Smooth muscle cell (in vitro differentiated cells): ENCODE measurements at regions not wholly inside any gene's neighbourhood (a gene's known extent, or its start where the extent isn't known, plus 50 kb on each side); places are given as distances from the start of the nearest gene placed in this dataset.
"Not testable (repeated sequence)": the region's sequence is repeated elsewhere in the genome, so short reads cannot be mapped to it uniquely, and the experiment has no call there.

ENCODE experiments used
- DNase-seq: peaks from one replicate; lab custom pipeline; 2025; ENCODE audit not compliant: unreplicated experiment; lab: John Stamatoyannopoulos, UW
- H2AFZ ChIP-seq: fragments of 200-600 bp; sonication (generic); 2 replicates; pipeline ENCODE4 v1.6.0; 2016; ENCODE audit warnings: antibody characterized with exemption, low read depth, mild to moderate bottlenecking
- H3F3A ChIP-seq: fragments of 200-600 bp; sonication (generic); 2 replicates; pipeline ENCODE4 v1.6.0; 2017; ENCODE audit warnings: antibody characterized with exemption, low read depth
- H3K27ac ChIP-seq: fragments of 200-600 bp; sonication (generic); 2 replicates; pipeline ENCODE4 v1.5.1; 2016; ENCODE audit warnings: low read depth, mild to moderate bottlenecking
- H3K27me3 ChIP-seq: fragments of 200-600 bp; sonication (generic); 2 replicates; pipeline ENCODE4 v1.6.1; 2016; ENCODE audit warnings: low read depth, mild to moderate bottlenecking
- H3K36me3 ChIP-seq: fragments of 200-600 bp; sonication (generic); 2 replicates; pipeline ENCODE4 v1.5.1; 2016; ENCODE audit warnings: low read depth
- H3K4me1 ChIP-seq: fragments of 200-600 bp; sonication (generic); 2 replicates; pipeline ENCODE4 v1.5.1; 2016; ENCODE audit warnings: low read depth
- H3K4me2 ChIP-seq: fragments of 200-600 bp; sonication (generic); 2 replicates; pipeline ENCODE4 v1.6.0; 2016; ENCODE audit warnings: mild to moderate bottlenecking
- H3K4me3 ChIP-seq: fragments of 200-600 bp; sonication (generic); 2 replicates; pipeline ENCODE4 v1.5.1; 2016; ENCODE audit warnings: mild to moderate bottlenecking
- H3K79me2 ChIP-seq: fragments of 200-600 bp; sonication (generic); 2 replicates; pipeline ENCODE4 v1.6.0; 2016; ENCODE audit warnings: low read depth, mild to moderate bottlenecking
- H3K9ac ChIP-seq: fragments of 200-600 bp; sonication (generic); 2 replicates; pipeline ENCODE4 v1.6.0; 2016; ENCODE audit warnings: low read depth
- H3K9me3 ChIP-seq: fragments of 200-600 bp; sonication (generic); replicated peaks from 2 replicates; pipeline ENCODE4 v1.5.1; 2016; ENCODE audit warnings: low read depth
- H4K20me1 ChIP-seq: fragments of 200-600 bp; sonication (generic); 2 replicates; pipeline ENCODE4 v1.6.0; 2016; ENCODE audit warnings: low read depth
- WGBS: methylation state at CpG from one replicate; pipeline ENCODE4 v1.1.7; 2016; ENCODE audit warnings: low lambda C conversion rate; 5-methylcytosine and 5-hydroxymethylcytosine counted together
- TF ChIP-seq, protein P1 (sequence below): fragments of 200-600 bp; sonication (generic); IDR thresholded peaks from 2 replicates; pipeline ENCODE4 v1.5.1; 2017; ENCODE audit warnings: borderline replicate concordance, mild to moderate bottlenecking, antibody characterized with exemption; ENCODE audit not compliant: insufficient read depth, poor library complexity, severe bottlenecking

DNA sequence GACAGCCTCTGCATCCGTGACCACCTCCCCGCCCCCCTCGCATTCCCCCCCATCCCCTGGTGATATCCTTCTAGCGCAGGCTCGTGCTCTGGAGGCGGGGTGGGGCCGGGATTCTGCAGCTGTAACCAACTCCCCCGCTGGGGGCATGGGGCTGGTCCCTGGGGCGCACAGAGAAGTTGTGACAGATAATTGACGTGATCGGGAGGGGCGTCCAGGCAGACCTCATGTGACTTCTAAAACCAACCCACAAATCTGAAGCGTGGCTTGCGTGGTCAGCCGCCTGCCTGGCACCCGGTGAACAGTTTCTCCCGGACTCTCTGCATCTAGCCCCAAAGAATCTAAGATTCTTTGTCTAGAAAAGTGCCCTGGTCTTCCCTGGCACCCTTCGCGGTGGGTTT is 100.6 kb upstream of the IGF1R start:
- H3F3A ChIP-seq: no peaks in the 10 kb centered on the region
- H3K9me3 ChIP-seq: no peaks in the 10 kb centered on the region
- H3K4me2 ChIP-seq: peak overlapping the region; percentile 90
- TF ChIP-seq, protein P1, sequence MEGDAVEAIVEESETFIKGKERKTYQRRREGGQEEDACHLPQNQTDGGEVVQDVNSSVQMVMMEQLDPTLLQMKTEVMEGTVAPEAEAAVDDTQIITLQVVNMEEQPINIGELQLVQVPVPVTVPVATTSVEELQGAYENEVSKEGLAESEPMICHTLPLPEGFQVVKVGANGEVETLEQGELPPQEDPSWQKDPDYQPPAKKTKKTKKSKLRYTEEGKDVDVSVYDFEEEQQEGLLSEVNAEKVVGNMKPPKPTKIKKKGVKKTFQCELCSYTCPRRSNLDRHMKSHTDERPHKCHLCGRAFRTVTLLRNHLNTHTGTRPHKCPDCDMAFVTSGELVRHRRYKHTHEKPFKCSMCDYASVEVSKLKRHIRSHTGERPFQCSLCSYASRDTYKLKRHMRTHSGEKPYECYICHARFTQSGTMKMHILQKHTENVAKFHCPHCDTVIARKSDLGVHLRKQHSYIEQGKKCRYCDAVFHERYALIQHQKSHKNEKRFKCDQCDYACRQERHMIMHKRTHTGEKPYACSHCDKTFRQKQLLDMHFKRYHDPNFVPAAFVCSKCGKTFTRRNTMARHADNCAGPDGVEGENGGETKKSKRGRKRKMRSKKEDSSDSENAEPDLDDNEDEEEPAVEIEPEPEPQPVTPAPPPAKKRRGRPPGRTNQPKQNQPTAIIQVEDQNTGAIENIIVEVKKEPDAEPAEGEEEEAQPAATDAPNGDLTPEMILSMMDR: no peak
- no peaks in the 10 kb centered on the region for H4K20me1 ChIP-seq
- peak overlapping the region; percentile 94 for H2AFZ ChIP-seq
- no peak overlapping the region for H3K9ac ChIP-seq
- no peaks in the 10 kb centered on the region for H3K36me3 ChIP-seq
- H3K27ac ChIP-seq: peak overlapping the region; percentile 40
- H3K4me1 ChIP-seq: peaks cover 10% of the 10 kb centered on the region
- H3K79me2 ChIP-seq: no peaks in the 10 kb centered on the region
- WGBS: 0% methylated on average over 10 of the region's 19 CpGs
- peak overlapping the region; percentile 55 for H3K4me3 ChIP-seq
- DNase-seq: peak; percentile 33
- no peaks in the 10 kb centered on the region for H3K27me3 ChIP-seq

DNA sequence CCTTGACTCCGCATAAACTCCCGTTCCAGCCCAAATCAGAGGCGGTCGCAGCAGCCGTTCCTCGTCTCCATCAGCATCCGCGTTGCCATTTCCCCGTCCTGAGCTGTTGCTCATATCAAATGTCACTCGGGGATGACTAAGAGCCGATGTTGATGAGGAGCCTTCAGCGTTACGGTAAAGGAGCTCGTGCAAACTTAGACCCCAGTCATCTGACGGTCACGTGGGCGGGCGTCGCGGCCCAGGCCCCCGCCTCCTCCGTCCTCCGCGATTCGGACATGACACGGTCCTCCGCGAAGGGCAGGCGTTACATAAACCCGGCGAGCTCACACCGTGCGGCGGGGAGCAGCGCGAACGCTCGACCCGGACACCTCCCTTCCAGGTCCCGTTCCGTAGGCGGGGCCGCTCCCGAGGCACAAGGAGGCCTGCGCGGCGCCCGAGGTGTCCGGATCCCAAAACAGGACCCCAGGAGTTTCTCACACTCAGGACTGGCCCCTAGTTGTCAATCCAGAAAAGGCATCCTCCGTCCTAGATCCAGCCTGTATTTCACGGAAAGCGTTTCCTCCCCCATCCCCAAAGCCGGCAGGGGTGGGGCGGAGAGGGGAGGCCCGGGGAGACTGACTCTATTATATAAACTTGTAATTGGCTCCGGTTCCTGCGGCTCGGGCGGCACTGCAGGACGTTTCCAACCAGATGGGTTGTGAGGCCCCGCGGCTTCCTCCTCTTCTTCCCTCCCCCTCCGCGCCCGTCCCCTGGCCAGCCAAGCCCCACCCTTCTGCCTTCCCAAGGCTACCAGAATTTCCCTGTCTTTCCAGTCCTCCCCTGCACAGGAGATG is 100.0 kb upstream of the IGF1R start:
- TF ChIP-seq, protein P1: peak; percentile 11
- Histone ChIP-seq H3F3A (no peaks in the 10 kb centered on the region), H3K4me1 (peaks cover 10% of the 10 kb centered on the region), H2AFZ (peak overlapping the region; percentile 94), H3K79me2 (no peaks in the 10 kb centered on the region), H3K4me3 (peak overlapping the region; percentile 55), H3K27me3 (no peaks in the 10 kb centered on the region), H3K36me3 (no peaks in the 10 kb centered on the region), H3K4me2 (peak overlapping the region; percentile 90), H3K9ac (peak overlapping the region; percentile 39), H3K9me3 (no peaks in the 10 kb centered on the region), H4K20me1 (no peaks in the 10 kb centered on the region), H3K27ac (peak overlapping the region; percentile 40)
- under 1% methylated on average over 56 of the region's 65 CpGs for whole genome bisulfite sequencing
- DNase-seq: peak; percentile 73

DNA sequence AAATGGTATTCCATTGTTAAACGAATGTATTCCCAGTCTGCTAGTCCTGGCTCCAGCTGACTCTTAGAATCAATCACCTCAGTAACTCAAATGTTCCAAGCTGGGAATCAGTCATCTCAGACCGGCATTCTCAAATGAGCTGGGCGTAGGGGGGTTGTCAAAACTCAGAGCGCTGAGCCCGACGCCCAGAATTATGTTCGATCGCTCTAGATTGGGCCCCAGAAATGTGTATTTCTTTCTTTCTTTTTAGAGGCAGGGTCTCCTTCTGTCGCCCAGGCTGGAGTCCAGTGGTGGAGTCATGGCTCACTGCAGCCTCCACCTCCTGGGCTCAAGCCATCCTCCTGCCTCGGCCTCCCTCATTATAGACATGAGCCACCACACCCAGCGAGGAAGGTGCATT is 99.3 kb upstream of the IGF1R start:
- WGBS: 77% methylated on average over 11 of the region's 11 CpGs
- Histone ChIP-seq H3K36me3 (no peaks in the 10 kb centered on the region), H4K20me1 (no peaks in the 10 kb centered on the region), H3F3A (no peaks in the 10 kb centered on the region), H2AFZ (peak overlapping the region; percentile 94), H3K4me2 (peak overlapping the region; percentile 90), H3K9me3 (no peaks in the 10 kb centered on the region), H3K4me1 (peaks cover 10% of the 10 kb centered on the region), H3K4me3 (peak overlapping the region; percentile 55), H3K27ac (peak overlapping the region; percentile 40), H3K79me2 (no peaks in the 10 kb centered on the region), H3K27me3 (no peaks in the 10 kb centered on the region), H3K9ac (peak overlapping the region; percentile 39)
- TF ChIP-seq, protein P1: no peak
- DNase-seq: no peak

DNA sequence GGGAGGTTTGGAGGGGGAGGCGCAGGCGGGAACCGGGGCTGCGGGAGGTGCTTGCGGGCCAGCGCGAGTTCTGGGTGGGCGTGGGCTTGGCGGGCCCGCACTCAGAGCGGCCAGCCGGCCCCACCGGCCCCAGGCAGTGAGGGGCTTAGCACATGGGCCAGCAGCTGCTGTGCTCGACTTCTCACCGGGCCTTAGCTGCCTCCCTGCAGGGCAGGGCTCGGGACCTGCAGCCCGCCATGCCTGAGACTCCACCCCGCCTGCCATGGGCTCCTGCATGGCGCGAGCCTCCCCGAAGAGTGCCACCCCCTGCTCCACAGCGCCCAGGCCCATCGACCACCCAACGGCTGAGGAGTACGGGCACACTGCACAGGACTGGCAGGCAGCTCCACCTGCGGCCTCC is 98.6 kb upstream of the IGF1R start:
- no peak overlapping the region for H3K4me2 ChIP-seq
- H3K27ac ChIP-seq: no peak overlapping the region
- no peak overlapping the region for H2AFZ ChIP-seq
- no peak overlapping the region for H3K4me3 ChIP-seq
- DNase-seq: no peak
- no peaks in the 10 kb centered on the region for H4K20me1 ChIP-seq
- H3K27me3 ChIP-seq: no peaks in the 10 kb centered on the region
- H3K79me2 ChIP-seq: no peaks in the 10 kb centered on the region
- no peaks in the 10 kb centered on the region for H3K9me3 ChIP-seq
- H3K4me1 ChIP-seq: peaks cover 10% of the 10 kb centered on the region
- TF ChIP-seq, protein P1: no peak
- no peaks in the 10 kb centered on the region for H3K36me3 ChIP-seq
- WGBS: 97% methylated on average over 21 of the region's 26 CpGs
- H3K9ac ChIP-seq: no peak overlapping the region
- H3F3A ChIP-seq: no peaks in the 10 kb centered on the region

DNA sequence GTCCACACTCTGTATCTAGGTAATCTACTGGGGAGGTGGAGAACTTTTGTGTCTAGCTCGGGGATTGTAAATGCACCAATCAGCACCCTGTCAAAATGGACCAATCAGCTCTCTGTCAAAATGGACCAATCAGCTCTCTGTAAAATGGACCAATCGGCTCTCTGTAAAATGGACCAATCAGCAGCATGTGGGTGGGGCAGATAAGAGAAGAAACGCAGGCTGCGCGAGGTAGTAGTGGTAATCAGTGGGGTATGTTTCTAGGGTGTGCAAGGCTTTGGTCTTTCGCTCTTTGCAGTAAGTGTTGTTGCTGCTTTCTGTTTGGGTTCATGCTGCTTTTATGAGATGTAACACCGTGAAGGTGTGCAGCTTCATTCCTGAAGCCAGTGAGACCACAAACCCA is 98.0 kb upstream of the IGF1R start:
- 94% methylated on average over 7 of the region's 7 CpGs for WGBS

More for the DNA sequence above, 98.0 kb upstream of the IGF1R start:
- H3K4me3 ChIP-seq, H3K4me2 ChIP-seq, H2AFZ ChIP-seq, H3K9me3 ChIP-seq, H4K20me1 ChIP-seq, H3K9ac ChIP-seq, DNase-seq, H3K79me2 ChIP-seq, H3K27ac ChIP-seq, H3F3A ChIP-seq, H3K27me3 ChIP-seq, H3K36me3 ChIP-seq: not testable (repeated sequence)
- H3K4me1 ChIP-seq: peaks cover 10% of the 10 kb centered on the region
